ENCODE measurements at regions not wholly inside any gene's neighbourhood (a gene's known extent, or its start where the extent isn't known, plus 50 kb on each side); places are given as distances from the start of the nearest gene placed in this dataset.

DNA sequence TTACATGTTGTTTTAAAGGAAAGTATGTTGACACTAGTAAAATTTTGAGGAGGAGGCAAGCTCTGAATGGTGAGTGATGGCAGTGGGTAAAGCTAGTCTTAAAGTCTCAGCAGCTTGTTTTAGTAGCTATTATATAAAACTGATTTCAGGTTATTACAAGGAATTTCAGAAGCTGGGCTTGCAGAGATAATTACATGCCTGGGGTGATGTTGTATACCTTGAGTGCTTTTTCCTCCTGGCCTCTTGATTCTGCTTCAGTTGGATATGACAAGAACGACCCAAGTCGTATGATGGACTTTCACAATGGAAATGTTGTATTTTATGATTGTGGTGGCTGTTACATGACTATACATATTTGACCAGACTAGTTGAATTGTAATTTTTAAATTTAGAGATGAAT is 175.5 kb upstream of the ADGRL3 start:
- FAIRE-seq (no peak), DNase-seq (ENCODE audit: low spot score in 2 of 2) (no peak)

DNA sequence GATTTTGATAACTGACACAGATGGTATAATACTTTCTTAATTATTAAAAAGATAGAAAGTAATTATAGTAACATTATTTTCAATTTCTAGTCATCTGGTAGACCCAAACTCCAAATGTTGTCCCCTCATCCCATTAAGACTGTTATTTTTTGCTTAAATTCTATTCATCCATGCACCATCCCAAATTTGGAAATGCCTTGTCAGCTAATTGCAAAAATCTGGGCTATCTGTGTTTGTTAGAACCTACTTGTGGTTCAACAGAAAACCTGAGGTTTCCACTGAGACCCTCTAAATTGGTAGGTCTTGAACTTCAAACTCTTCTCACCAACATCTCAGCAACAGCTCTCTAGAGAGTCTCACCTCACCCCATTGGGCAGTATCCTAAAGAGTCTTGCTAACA is 172.2 kb upstream of the ADGRL3 start:
- no peak for FAIRE-seq
- DNase-seq (ENCODE audit: low spot score in 2 of 2): no peak

DNA sequence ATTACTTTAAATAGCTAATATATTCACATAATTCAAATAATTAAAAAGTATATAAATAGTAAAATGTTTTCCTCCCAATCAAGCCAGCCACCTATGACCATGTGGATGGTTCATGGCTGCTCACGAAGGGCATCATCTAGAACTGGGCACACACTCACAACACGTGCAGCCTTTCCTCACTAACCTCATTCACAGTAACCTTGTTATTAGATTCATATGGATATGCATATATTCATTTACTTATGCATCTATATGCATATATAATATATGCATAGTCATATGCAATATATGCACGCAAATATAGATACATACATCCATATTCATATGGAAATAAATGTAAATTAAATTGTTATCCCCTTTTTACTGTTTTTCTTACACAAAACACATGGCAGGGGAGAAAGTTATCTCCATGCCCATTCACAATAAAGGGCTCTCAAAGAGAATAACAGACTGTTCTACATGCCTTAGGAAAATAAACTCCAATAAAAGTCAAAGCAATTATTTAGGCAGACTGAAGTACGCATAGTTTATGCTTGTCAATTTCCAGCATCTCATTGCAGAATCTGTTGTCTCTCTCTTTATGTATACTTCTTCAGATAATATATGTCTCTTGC is 163.9 kb upstream of the ADGRL3 start:
- no peak for DNase-seq (ENCODE audit: low spot score in 2 of 2)
- FAIRE-seq: no peak

DNA sequence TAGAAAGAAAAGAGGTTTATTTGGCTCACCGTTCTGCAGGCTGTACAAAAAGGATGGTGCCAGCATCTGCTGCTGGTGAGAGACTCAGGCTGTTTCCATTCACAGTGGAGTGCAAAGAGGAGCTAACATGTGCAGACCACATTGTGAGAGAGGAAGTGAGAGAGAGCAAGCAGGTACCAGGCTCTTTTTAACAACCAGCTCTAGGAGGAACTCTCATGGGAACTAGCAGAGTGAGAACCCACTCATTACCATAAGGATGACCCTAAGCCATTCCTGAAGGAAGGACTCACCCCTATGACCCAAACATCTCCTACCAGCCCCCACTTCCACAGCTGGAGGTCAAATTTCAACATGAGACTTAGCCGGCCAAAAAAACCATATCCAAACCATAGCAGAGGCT is 158.6 kb upstream of the ADGRL3 start:
- no peak for FAIRE-seq
- no peak for DNase-seq (ENCODE audit: low spot score in 2 of 2)

DNA sequence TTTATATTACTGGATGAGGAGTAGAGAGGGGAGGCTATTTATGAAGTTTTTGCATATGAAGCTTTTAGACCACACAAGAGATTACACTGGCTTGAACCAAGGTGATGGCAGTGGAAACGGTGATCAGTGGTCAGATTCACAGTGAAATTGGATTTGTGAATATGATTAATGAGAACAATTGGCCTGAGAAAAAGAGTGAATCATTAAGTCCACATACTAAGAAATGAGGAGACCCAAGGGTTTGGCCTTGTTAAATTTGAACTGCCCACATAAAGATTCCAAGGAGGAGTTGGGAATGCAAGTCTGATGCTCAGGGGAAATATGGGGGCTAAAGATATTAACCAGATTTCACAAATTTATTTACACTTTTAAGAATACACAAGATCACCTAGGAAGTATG is 155.3 kb upstream of the ADGRL3 start:
- FAIRE-seq (no peak), DNase-seq (ENCODE audit: low spot score in 2 of 2) (no peak)

DNA sequence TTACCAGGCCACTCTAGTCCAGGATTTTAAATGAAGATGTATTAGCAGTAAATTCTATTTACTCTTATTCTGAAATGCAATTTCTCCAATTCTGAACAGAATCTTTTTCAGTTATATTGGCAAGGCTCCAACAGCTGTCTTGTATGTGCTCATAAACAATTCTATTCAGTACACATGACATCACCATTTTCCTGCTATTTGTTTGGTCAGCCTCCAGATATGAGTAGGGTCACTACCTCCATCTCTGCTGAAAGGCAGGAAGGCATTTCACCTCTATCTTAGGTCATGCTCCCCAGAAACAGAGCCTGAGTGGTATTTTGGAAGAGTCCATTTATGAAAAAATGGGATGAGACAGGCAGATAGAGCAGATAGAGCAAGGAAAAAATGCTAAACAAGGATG is 151.1 kb upstream of the ADGRL3 start:
- FAIRE-seq: no peak

DNA sequence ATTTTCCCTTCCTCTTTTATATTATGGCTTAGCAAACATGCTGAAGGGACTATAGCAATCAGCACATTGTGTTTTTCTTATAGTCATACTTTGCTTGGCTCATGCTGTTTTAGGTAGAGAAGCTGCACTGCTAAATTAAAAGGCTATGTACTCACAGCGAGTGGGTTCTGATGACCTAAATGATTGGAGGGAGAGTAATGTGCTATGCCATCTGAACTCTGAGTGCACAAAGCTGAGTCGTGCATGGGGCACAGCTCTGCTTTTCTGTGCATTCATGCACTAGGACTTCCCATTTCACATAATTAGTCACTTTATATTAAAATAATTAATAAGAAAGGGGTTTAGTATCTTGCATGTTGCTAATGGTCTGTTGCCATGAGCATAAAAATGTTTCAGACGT is 132.7 kb upstream of the ADGRL3 start:
- DNase-seq (ENCODE audit: low spot score in 2 of 2): no peak
- FAIRE-seq: no peak

More for the DNA sequence above, 151.1 kb upstream of the ADGRL3 start:
- DNase-seq (ENCODE audit: low spot score in 2 of 2): no peak

DNA sequence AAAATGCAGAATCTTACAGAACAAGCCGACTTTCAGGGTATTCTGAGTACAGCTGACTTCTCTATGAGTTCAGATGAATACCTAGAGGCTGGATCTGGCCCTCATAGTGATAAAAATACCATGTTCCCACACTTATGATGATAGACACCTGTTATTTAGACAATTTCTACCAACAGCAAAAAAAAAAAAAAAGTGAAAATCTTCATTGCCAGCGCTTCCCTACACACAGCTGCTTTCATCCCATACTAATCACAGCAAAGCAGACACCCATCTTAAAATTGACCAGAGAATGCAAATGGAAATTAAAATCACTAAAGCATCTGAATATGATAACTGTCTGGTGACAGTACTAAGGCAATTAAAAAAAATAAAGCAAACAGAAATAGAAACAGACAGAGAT is 132.1 kb upstream of the ADGRL3 start:
- no peak for FAIRE-seq
- no peak for DNase-seq (ENCODE audit: low spot score in 2 of 2)

DNA sequence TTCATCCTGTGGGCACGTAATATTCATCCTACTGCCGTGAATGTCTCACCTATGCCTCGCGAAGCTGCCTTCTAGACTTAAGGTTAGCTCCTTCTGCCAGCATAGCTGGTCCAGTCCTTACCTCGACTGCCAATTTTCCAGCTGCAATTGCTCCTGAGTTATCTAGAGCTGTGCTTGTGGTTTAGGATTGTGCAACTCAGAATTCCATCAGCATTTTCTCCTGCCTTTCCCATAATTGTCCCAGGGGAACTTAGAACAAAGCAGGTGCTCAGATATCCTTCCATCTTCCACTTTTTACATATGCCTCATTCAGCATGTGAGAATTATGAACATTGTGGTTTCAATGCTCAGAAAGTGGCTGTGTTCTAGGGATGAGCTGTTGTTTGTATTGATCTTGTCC is 131.4 kb upstream of the ADGRL3 start:
- DNase-seq (ENCODE audit: low spot score in 2 of 2): no peak

DNA sequence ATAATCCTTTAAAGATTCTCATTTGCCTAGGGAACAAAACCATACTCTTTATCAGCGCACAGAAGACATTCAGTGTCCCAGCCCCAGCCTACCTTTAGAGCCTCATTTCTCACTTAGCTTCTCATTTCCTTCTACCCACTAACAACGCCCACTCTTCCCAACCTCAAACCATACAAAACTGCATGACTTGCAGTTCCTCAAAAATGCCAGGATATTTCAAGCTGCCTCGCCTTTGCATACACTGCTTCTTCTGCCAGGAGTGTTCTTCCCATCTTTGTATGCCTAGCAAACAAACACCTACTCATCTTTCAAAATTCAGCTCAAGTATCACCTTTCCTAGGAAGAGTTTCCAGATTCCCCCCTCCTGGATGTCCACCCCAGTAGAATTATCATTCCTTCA is 129.9 kb upstream of the ADGRL3 start:
- DNase-seq (ENCODE audit: low spot score in 2 of 2) (no peak), FAIRE-seq (no peak)

More for the DNA sequence above, 131.4 kb upstream of the ADGRL3 start:
- no peak for FAIRE-seq

DNA sequence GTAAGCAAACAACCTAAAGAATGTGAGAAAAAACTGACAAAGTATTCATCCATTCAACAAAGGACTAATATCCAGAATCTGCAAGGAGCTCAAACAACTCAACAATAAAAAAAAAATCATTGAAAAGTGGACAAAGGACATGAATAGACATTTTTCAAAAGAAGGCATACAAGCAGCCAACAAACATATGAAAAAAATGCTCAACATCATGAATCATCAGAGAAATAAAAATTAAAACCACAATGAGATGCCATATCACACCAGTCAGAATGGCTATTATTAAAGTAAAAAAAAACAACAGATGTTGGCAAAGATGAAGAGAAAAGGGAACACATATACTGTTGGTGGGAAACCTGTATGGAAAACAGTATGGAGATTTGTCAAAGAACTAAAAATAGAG is 120.7 kb upstream of the ADGRL3 start:
- DNase-seq (ENCODE audit: low spot score in 2 of 2) (no peak), FAIRE-seq (no peak)

DNA sequence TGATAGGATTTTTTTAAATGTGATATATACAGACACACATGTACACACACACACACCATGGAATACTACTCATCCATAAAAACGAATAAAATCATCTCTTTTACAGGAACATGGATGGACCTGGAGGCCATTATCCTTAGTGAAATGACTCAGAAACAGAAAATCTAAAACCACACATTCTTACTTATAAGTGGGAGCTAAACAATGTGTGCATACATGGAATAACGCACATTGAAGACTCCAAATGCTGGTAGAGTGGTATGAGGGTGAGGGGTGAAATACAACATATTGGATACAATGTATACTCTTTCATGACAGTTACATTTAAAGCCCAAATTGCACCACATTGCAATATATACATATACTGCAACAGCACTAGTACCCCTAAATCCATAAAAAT is 120.2 kb upstream of the ADGRL3 start:
- DNase-seq (ENCODE audit: low spot score in 2 of 2): no peak

DNA sequence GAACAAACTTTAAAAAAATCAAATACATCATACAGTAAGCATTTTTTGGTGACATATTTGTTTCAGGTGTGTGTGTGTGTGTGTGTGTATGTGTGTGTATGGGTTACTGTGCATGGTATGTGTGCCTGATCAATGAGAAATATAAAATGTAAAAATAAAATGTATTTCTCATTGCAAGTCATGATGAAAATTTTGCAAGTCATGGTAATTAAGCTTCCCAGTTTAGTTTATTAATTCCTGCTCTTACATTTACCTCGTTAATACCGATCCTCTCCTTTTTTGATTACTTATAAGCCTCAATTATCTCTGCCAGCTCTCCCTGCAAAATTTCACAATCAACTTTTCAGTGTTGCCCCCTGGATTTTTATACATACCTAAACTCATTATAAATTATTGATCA is 114.6 kb upstream of the ADGRL3 start:
- FAIRE-seq (no peak), DNase-seq (ENCODE audit: low spot score in 2 of 2) (no peak)

More for the DNA sequence above, 120.2 kb upstream of the ADGRL3 start:
- FAIRE-seq: no peak

DNA sequence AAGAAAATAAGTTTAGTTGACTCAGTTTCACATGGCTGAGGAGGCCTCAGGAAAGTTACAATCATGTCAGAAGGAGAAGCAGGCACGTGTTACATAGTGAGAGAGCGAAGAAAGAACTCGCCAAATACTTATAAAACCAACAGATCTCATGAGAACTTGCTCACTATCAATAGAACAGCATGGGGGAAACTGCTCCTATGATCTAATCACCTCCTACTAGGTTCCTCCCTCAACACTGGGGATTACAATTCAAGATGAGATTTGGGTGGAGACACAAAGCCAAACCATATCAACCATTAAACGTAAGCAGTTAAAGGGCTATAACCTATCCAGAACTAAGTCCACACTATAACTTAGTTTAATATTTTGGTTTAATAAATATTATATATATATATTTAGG is 113.8 kb upstream of the ADGRL3 start:
- no peak for DNase-seq (ENCODE audit: low spot score in 2 of 2)
- FAIRE-seq: no peak

DNA sequence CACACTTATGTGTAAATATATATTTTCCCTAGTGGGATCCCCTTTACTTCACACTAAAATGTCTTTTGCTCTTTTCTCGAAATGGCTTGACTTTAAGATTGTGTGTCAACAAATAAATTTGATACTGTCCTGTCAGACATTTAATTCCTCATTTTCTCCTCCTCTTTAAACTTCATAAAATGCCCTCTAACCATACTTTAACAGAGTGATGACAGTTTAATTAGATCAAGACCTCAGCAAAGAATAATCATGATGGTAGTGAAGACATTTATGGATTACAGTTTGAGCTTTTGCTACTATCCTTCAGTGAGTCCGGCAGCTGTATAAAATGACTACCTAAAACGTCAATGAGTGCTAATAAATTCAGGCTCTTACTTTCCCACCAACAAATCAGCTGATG is 113.1 kb upstream of the ADGRL3 start:
- no peak for FAIRE-seq

DNA sequence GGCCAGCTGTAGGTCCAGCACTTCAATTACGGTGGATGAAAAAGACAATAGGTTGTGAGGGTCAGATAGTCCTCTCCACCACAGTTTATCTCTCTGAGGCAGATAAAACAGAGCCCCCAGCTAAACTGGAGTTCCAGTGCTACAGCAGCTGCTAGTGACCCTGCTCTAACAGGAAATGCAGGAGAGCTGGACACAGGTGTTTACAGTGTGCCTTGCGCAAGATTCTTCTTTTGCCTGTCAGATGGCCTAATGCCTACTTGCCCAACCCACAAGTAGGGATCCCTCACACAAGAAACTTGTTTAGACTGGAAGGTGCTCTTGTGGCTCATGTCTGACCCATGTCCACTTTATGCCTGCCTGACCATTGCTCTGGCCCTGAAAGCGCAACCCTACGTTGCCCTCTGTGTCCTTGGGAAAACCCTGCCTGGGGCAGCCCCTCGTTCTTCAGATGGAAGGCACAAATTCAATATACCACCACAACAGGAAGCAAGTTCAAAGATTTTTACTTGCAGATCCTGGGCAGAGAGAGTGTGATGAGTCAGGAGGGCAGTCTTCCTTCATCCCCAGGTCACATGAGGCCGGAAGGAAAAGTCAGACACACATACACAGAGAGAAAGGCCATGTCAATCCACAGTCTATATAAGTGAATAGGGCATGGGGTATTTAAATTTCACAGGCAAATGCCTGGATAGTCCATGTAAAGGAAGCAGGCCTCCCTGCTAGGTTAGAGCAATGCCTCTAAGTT is 105.1 kb upstream of the ADGRL3 start:
- DNase-seq (ENCODE audit: low spot score in 2 of 2) (no peak), FAIRE-seq (no peak)

More for the DNA sequence above, 113.1 kb upstream of the ADGRL3 start:
- no peak for DNase-seq (ENCODE audit: low spot score in 2 of 2)

DNA sequence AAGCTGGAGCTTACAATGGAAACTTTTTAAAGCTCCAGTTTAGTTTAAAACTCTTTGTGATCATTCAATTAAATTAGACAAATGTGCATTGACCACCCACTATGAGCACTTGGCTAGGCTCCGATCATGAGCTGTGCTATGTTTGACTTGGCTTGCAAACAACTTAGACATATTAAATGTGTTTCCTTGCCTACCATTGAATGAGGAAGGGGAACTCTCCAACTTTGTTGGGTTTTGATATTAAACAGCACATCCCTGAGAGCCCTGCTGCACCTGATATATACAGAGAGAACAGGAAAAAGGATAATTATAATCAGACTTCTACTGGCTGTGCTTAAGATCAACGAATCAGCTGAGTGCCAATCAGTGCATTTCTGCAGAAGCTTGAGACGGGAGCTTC is 71.4 kb upstream of the ADGRL3 start:
- FAIRE-seq: no peak
- no peak for DNase-seq (ENCODE audit: low spot score in 2 of 2)

DNA sequence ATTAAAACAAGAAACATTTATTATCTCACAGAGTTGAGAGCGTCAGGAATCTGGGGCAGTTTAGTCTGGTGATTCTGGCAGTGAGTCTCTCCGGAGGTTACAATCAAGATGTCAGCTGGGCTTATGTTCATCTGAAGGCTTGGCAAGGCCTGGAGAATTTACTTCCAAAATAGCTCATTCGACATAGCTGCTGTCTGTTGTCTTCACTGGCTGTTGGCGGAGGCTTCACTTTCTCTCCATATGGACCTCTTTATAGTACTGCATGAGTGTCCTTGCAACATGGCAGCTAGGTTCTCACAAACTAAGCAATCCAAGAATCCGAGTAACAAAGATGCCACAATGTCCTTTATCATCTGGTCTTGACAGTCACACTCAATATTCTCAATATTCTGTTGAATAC is 70.2 kb upstream of the ADGRL3 start:
- DNase-seq (ENCODE audit: low spot score in 2 of 2) (no peak), FAIRE-seq (no peak)

DNA sequence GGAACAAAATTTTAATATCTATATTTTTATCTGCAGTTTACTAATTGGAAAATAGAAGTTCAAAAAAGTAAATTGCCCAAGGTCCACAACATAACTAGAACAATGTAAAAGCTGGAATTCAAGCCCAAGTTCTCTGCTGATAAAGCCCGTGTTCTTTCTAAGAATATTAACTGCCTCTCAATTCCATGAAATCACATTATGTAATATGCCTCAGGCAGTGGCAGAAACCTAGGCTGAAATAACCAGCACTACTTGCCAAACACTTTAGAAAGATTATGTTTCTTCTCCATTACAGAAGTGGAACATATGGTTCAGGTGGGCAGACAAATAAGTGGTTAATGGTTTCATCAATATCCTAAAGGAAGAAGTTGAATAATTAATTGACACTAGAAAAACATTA is 56.7 kb upstream of the ADGRL3 start:
- FAIRE-seq: no peak
- DNase-seq (ENCODE audit: low spot score in 2 of 2): no peak

DNA sequence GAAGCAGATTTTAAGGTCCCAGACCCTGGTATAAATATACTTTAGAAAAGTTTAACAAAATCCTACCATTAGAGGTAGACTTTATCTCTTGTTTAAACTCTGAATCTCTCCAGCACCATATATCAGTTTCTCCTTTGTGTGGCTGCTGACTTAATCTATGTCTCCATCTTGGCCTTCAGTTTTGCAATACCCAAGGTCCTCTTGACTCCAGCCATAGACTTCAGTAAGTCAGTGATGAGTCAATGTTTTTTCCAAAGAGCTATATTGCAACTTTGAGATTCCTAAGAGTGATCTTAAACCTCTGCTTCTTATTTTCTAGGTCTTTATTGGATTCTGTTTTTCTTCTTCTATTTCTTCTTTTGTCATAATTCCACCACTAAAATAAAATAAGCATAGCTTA is 50.8 kb upstream of the ADGRL3 start:
- FAIRE-seq (no peak), DNase-seq (ENCODE audit: low spot score in 2 of 2) (no peak)
